ENCODE measurements at regions not wholly inside any gene's neighbourhood (a gene's known extent, or its start where the extent isn't known, plus 50 kb on each side); places are given as distances from the start of the nearest gene placed in this dataset.
"Not testable (repeated sequence)": the region's sequence is repeated elsewhere in the genome, so short reads cannot be mapped to it uniquely, and the experiment has no call there.

DNA sequence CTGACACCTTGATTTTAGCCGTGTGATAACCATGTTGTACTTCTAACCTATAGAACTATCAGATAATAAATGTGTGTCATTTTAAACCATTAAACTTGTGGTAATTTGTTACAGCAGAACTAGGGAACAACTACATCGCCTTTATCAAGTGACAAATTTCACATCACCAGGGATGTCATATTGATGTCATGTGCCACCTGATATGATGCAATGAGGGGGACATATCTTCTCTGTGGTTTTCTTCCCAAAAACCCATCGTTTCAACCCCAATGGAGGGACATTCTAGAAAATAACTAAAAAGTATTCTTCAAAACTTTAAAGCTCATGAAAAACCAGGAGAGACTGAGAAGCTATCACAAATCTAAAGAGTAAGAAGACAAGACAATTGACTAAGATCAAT lies 212.2 kb downstream of the ETV1 start:
- Mint-ChIP-seq H3K27ac (no peak overlapping the region), H3K27me3 (ENCODE audit: low read depth) (no peaks in the 10 kb centered on the region), H3K4me3 (no peak overlapping the region), H3K9me3 (no peaks in the 10 kb centered on the region), H3K36me3 (ENCODE audit: low read depth) (no peaks in the 10 kb centered on the region), H3K4me1 (ENCODE audit: low read depth) (no peaks in the 10 kb centered on the region)
- no peak for DNase-seq (ENCODE audit: low spot score)

DNA sequence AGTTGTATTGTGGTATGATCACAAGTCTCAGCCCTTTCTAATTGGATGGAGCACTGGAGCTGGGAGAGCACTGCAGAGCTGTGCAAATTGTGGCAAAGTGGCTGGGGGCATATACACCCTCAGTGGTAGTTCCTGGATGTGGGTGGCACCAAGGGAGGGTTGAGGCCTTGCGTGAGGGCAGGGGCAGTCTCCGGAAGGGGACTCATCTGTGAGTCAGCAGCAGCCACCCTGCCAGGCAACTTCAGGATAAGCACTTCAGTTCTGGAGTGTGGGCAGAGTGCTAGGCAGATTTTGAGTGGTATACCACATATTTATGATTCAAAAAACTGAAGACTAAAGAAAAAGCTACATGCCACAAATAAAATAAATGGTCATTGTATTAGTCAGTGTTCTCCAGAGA lies 210.5 kb downstream of the ETV1 start:
- no peaks in the 10 kb centered on the region for H3K4me1 Mint-ChIP-seq (ENCODE audit: low read depth)
- no peaks in the 10 kb centered on the region for H3K36me3 Mint-ChIP-seq (ENCODE audit: low read depth)
- no peak overlapping the region for H3K4me3 Mint-ChIP-seq
- H3K27me3 Mint-ChIP-seq (ENCODE audit: low read depth), result no peaks in the 10 kb centered on the region
- no peak for DNase-seq (ENCODE audit: low spot score)
- H3K27ac Mint-ChIP-seq, result no peak overlapping the region
- no peaks in the 10 kb centered on the region for H3K9me3 Mint-ChIP-seq

DNA sequence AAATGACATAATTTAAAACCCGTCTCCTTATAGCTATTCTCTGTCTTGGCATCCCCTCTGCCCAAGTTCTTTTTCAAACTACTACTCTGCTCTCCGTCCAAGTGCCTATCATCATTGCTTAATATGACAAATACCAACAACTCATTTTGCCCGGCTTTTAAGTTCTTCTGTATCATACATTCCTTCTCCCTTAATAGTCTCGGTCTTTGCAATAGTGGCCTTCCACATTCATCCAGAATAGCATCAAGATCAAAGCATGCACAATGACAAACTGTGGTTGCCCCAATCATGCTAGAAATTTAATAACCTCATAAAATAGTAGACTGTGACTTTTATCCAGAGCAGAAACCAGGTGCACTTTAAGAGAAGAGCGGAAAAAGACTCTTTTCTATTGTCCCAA lies 198.9 kb downstream of the ETV1 start:
- DNase-seq (ENCODE audit: low spot score), result no peak
- Mint-ChIP-seq H3K27ac (no peak overlapping the region), H3K27me3 (ENCODE audit: low read depth) (no peaks in the 10 kb centered on the region), H3K36me3 (ENCODE audit: low read depth) (no peaks in the 10 kb centered on the region), H3K4me3 (no peak overlapping the region), H3K4me1 (ENCODE audit: low read depth) (no peaks in the 10 kb centered on the region), H3K9me3 (no peaks in the 10 kb centered on the region)

DNA sequence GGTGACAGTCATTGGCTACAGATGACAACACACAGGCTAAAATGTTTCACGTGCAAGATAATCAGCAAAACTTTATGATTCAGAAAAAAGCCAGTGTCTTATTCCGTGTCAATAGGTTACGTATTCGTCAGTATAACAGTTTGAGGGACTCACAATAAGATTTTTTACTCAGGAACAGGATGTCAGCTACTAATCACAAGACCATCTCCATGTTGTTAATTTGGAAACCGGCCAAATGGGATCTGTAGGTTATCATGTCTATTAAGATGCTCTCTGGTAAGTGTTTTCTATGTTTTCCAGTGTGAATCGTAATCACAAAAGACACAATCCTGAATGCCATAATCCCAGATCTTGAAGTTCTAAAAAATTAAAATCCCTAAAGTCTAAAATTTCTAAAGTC lies 197.3 kb downstream of the ETV1 start:
- no peak overlapping the region for H3K4me3 Mint-ChIP-seq
- no peak overlapping the region for H3K27ac Mint-ChIP-seq
- no peaks in the 10 kb centered on the region for H3K4me1 Mint-ChIP-seq (ENCODE audit: low read depth)
- no peaks in the 10 kb centered on the region for H3K36me3 Mint-ChIP-seq (ENCODE audit: low read depth)
- H3K27me3 Mint-ChIP-seq (ENCODE audit: low read depth), result no peaks in the 10 kb centered on the region
- DNase-seq (ENCODE audit: low spot score), result no peak
- H3K9me3 Mint-ChIP-seq, result no peaks in the 10 kb centered on the region

DNA sequence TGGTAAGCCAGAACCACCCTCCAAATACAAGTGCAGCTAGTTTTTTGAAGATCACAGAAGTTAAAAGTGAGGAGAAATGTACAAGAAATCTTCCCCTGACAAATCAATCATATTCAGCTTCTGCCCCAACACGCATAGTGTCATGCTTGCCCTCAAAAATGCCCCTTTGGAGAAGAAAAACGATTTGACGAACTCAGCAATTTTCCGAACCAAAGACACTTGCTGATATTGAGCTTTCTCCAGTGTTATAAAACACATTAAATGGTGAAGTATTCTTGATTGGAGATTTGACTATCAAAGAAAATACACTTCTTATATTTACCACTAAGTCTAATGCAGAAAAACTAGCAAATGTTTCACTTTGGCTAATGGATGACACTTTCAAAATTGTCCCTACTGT lies 195.5 kb downstream of the ETV1 start:
- DNase-seq (ENCODE audit: low spot score), result no peak
- H3K27ac Mint-ChIP-seq, result no peak overlapping the region
- peaks cover 9% of the 10 kb centered on the region for H3K9me3 Mint-ChIP-seq
- H3K36me3 Mint-ChIP-seq (ENCODE audit: low read depth), result no peaks in the 10 kb centered on the region
- no peaks in the 10 kb centered on the region for H3K4me1 Mint-ChIP-seq (ENCODE audit: low read depth)
- no peaks in the 10 kb centered on the region for H3K27me3 Mint-ChIP-seq (ENCODE audit: low read depth)
- H3K4me3 Mint-ChIP-seq, result no peak overlapping the region

DNA sequence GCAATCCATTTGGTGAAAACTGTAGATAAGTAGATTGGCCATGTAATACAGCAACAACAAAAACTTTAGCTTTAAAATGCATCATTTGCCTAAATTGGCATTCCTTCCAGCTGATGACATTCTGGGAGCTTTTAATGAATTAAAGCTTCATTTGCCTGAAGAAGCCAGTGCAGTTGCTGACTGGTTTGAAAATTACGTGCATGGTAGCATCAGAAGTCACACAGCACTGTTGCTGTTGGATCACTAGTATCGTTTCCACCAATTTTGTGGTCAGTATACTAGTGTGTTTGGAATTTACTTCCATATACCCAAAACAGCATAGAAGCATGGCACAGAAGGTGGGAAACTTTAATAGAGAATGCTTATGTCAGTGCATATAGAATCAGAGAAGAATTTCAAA lies 194.9 kb downstream of the ETV1 start:
- H3K4me3 Mint-ChIP-seq, result no peak overlapping the region

DNA sequence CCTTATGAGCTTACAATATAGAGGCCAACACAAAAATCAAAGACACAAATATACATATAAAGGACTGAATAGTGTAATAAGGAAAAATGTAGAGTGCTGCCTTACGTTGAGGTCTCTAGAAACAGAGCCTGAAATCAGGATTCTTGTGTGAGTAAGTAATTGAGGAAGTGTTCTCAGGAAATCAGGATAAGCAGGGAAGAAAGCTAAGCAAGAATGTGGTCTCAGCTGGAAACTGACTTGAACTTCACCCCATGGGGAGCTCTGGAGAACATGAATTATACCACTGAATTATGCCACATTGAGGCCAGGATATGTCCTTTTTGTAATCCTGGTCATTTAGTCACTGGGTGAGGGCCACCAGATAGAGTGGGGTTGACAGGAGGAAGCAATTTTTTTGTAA lies 191.9 kb downstream of the ETV1 start:
- peaks cover 9% of the 10 kb centered on the region for H3K9me3 Mint-ChIP-seq
- no peaks in the 10 kb centered on the region for H3K36me3 Mint-ChIP-seq (ENCODE audit: low read depth)
- H3K27me3 Mint-ChIP-seq (ENCODE audit: low read depth), result no peaks in the 10 kb centered on the region
- no peaks in the 10 kb centered on the region for H3K4me1 Mint-ChIP-seq (ENCODE audit: low read depth)
- no peak overlapping the region for H3K4me3 Mint-ChIP-seq
- DNase-seq (ENCODE audit: low spot score), result no peak
- H3K27ac Mint-ChIP-seq, result no peak overlapping the region

More for the DNA sequence above, 194.9 kb downstream of the ETV1 start:
- Mint-ChIP-seq H3K27me3 (ENCODE audit: low read depth) (no peaks in the 10 kb centered on the region), H3K36me3 (ENCODE audit: low read depth) (no peaks in the 10 kb centered on the region), H3K27ac (no peak overlapping the region), H3K4me1 (ENCODE audit: low read depth) (no peaks in the 10 kb centered on the region), H3K9me3 (peaks cover 9% of the 10 kb centered on the region)
- DNase-seq (ENCODE audit: low spot score), result no peak

DNA sequence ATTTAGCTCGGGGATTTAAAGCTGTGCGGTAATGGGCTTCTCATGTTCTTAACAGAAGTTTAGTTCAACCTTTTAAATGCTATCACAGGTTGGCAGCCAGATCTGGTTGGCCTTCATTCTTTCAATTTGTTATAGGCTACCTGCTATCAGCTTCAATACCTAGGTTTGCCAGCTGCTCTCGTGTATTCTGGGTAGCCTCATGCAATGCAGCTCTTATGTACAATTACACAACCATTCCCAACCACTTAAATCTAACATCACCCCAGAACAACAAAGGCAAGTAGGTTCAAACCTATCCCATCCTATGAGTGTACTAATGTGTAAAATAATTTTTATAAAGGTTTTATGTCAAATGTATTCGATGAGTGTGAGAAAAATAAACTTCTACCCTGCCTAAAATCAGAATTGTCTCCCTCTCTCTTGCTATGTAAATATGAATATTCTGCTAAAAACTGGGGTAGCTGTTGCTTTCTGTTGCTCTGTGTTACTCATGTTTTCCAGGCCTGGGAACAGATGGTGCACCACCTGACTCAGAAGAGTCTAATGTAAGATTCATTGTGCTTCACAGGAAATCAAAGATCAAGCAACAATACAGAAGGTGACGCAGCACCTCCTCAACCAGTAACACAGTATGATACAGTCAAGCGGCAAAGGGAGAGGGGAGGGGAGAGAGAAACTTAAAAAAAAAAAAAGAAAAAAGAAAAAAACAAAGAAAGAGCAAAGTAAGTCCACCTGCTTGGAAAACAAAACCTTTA lies 188.6 kb downstream of the ETV1 start:
- no peak for DNase-seq (ENCODE audit: low spot score)
- Mint-ChIP-seq H3K36me3 (ENCODE audit: low read depth) (no peaks in the 10 kb centered on the region), H3K4me1 (ENCODE audit: low read depth) (no peaks in the 10 kb centered on the region), H3K9me3 (peaks cover 20% of the 10 kb centered on the region), H3K4me3 (no peak overlapping the region), H3K27ac (no peak overlapping the region), H3K27me3 (ENCODE audit: low read depth) (no peaks in the 10 kb centered on the region)

DNA sequence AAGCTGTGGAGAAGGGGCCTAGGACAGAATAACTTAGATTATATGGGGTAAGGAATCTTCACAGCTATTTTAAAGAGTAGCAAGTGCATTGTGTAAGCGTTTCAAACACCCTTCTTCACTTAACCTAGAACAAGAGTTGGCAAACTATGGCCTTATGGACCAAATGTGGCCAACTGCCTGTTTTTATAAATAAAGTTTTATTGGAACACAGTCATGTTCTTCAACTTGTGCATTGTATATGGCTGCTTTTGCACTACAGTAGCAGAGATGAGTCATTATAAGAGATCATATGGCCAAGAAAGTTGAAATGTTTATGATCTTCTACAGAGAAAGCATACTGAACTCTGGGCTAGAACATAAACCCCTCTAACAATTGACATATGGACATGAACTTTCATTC lies 187.8 kb downstream of the ETV1 start:
- DNase-seq (ENCODE audit: low spot score), result no peak
- Mint-ChIP-seq H3K4me1 (ENCODE audit: low read depth) (no peaks in the 10 kb centered on the region), H3K36me3 (ENCODE audit: low read depth) (no peaks in the 10 kb centered on the region), H3K4me3 (no peak overlapping the region), H3K27ac (no peak overlapping the region), H3K27me3 (ENCODE audit: low read depth) (no peaks in the 10 kb centered on the region), H3K9me3 (peaks cover 22% of the 10 kb centered on the region)

DNA sequence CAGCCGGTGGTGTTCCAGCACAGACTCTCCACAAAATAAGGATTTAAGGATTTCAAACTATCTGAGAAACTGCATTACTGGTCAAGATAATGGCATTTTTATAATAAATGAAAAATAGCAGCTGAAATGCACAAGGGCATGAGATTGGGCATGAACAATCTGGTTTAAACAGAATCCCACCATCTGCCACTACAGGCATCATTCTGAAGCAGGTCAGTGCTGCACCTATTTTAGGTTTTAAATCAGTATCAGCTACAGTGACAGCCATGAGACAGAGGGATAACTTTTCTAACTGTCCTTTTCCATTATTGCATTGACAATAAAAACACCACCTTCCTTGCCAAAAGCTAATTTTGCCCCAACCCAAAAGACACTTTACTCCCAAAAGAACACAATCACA lies 186.8 kb downstream of the ETV1 start:
- no peaks in the 10 kb centered on the region for H3K36me3 Mint-ChIP-seq (ENCODE audit: low read depth)
- no peaks in the 10 kb centered on the region for H3K27me3 Mint-ChIP-seq (ENCODE audit: low read depth)
- H3K27ac Mint-ChIP-seq, result no peak overlapping the region
- no peak for DNase-seq (ENCODE audit: low spot score)
- peaks cover 19% of the 10 kb centered on the region for H3K9me3 Mint-ChIP-seq
- H3K4me3 Mint-ChIP-seq, result no peak overlapping the region
- H3K4me1 Mint-ChIP-seq (ENCODE audit: low read depth), result no peaks in the 10 kb centered on the region

DNA sequence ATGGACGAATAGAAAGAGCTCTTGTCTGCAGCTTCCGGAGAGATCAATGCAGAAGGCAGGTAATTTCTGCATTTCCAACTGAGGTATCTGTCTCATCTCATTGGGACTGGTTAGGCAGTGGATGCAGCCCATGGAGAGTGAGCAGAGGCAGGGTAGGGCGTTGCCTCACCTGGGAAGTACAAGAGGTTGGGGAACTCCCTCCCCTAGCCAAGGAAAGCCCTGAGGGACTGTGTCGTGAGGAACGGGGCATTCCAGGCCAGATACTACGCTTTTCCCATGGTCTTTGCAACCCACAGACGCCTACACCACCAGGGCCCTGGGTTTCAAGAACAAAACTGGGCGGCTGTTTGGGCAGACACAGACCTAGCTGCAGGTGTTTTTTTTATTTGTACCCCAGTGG lies 186.3 kb downstream of the ETV1 start:
- Mint-ChIP-seq H3K27ac (no peak overlapping the region), H3K4me3 (no peak overlapping the region), H3K4me1 (ENCODE audit: low read depth) (no peaks in the 10 kb centered on the region), H3K36me3 (ENCODE audit: low read depth) (no peaks in the 10 kb centered on the region), H3K9me3 (peaks cover 14% of the 10 kb centered on the region), H3K27me3 (ENCODE audit: low read depth) (no peaks in the 10 kb centered on the region)
- DNase-seq (ENCODE audit: low spot score), result no peak

DNA sequence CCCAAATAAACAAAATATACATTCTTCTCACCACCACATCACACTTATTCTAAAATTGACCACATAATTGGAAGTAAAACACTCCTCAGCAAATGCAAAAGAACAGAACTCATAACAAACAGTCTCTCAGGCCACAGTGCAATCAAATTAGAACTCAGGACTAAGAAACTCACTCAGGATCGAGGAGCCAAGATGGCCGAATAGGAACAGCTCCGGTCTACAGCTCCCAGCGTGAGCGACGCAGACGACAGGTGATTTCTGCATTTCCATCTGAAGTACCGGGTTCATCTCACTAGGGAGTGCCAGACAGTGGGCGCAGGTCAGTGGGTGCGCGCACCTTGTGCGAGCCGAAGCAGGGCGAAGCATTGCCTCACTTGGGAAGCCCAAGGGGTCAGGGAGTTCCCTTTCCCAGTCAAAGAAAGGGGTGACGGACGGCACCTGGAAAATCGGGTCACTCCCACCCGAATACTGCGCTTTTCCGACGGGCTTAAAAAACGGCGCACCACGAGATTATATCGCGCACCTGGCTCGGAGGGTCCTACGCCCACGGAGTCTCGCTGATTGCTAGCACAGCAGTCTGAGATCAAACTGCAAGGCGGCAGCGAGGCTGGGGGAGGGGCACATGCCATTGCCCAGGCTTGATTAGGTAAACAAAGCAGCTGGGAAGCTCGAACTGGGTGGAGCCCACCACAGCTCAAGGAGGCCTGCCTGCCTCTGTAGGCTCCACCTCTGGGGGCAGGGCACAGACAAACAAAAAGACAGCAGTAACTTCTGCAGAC lies 183.2 kb downstream of the ETV1 start:
- H3K4me3 Mint-ChIP-seq; H3K4me1 Mint-ChIP-seq (ENCODE audit: low read depth); DNase-seq (ENCODE audit: low spot score); H3K36me3 Mint-ChIP-seq (ENCODE audit: low read depth); H3K27ac Mint-ChIP-seq; H3K27me3 Mint-ChIP-seq (ENCODE audit: low read depth): not testable (repeated sequence)
- peaks cover 19% of the 10 kb centered on the region for H3K9me3 Mint-ChIP-seq

DNA sequence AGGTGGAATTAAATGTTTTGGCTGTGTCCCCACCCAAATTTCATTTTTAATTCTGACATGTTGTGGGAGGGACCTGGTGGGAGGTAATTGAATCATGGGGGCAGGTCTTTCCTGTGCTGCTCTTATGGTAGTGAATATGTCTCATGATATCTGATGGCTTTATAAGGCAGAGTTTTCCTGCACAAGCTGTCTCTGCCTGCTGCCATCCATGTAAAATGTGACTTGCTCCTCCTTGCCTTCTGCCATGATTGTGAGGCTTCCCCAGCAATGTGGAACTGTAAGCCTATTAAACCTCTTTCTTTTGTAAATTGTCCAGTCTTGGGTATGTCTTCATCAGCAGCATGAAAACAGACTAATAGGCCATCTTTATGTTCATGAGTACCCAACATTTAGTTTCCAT lies 172.2 kb downstream of the ETV1 start:
- H3K27ac Mint-ChIP-seq; H3K36me3 Mint-ChIP-seq (ENCODE audit: low read depth): not testable (repeated sequence)

DNA sequence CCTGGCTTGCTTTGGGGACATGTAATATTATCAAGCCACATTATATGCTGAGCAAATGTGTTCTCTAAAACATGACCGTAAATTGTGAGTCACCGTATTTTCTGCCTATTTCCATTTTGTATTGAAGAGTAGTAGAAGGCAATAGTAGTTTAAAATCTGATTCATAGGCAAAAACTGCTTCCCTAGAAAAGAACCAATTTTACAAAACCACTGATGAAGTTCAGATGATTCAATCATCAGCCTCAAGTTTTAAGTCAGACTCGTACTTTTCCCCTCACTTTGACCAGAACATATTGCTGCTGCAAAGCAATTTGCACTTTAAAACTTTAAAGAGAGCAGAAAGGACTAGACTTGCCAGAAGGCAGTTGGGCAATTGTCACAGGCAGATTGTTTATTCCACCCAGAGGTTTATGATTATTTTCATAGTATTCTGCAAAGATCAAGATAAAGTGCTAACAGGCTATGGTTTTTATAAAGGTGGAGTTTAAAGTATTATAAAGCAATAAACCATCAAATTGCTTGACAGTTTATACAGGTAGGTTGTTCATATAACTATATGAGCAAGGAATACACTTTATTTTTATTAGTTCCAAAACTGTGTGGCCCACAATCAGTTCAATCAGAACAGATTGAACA lies 168.2 kb downstream of the ETV1 start:
- H3K36me3 Mint-ChIP-seq (ENCODE audit: low read depth), result no peaks in the 10 kb centered on the region
- no peaks in the 10 kb centered on the region for H3K27me3 Mint-ChIP-seq (ENCODE audit: low read depth)
- H3K4me3 Mint-ChIP-seq, result no peak overlapping the region
- no peak overlapping the region for H3K27ac Mint-ChIP-seq
- peaks cover 29% of the 10 kb centered on the region for H3K9me3 Mint-ChIP-seq
- DNase-seq (ENCODE audit: low spot score), result no peak
- H3K4me1 Mint-ChIP-seq (ENCODE audit: low read depth), result no peaks in the 10 kb centered on the region

More for the DNA sequence above, 172.2 kb downstream of the ETV1 start:
- not testable (repeated sequence) for H3K27me3 Mint-ChIP-seq (ENCODE audit: low read depth); H3K4me3 Mint-ChIP-seq; H3K4me1 Mint-ChIP-seq (ENCODE audit: low read depth); DNase-seq (ENCODE audit: low spot score)
- peaks cover 19% of the 10 kb centered on the region for H3K9me3 Mint-ChIP-seq
